Transverse colon (tissue), 4 donors: ENCODE measurements at regions not wholly inside any gene's neighbourhood (a gene's known extent, or its start where the extent isn't known, plus 50 kb on each side); places are given as distances from the start of the nearest gene placed in this dataset.
"Not testable (repeated sequence)": the region's sequence is repeated elsewhere in the genome, so short reads cannot be mapped to it uniquely, and the experiment has no call there.

Source experiments
- DNase-seq: peaks from one replicate; pipeline ENCODE4 v3.0.0-alpha.2; 2019
- H3K27ac ChIP-seq, 4 donors: fragments of 200-600 bp; sonication (generic); 2 replicates each; pipeline ENCODE4 v1.5.1; 2016 to 2018; ENCODE audit warnings: inconsistent platforms in 4 of 4
- H3K27me3 ChIP-seq: fragments of 200-600 bp; sonication (generic); 2 replicates; pipeline ENCODE4 v1.5.1; 2017; ENCODE audit warnings: inconsistent platforms
- H3K36me3 ChIP-seq, 4 donors: fragments of 200-600 bp; sonication (generic); 2 replicates each; pipeline ENCODE4 v1.5.1; 2017 to 2019; ENCODE audit warnings: inconsistent platforms in 4 of 4
- H3K4me1 ChIP-seq, 4 donors: fragments of 200-600 bp; sonication (generic); 2 replicates each; pipeline ENCODE4 v1.5.1; 2017 to 2020; ENCODE audit warnings: inconsistent platforms in 4 of 4
- H3K4me3 ChIP-seq, 4 donors: fragments of 200-600 bp; sonication (generic); 1 replicate in 1 of 4; 2 replicates in 3 of 4; pipeline versions ENCODE4 v1.5.1 to v1.6.1; 2017 to 2019; ENCODE audit warnings: inconsistent platforms in 4 of 4
- H3K9me3 ChIP-seq, 2 donors: fragments of 200-600 bp; sonication (generic); 2 replicates each; pipeline ENCODE4 v1.5.1; 2017 to 2019; ENCODE audit warnings: inconsistent platforms in 2 of 2
- EP300 ChIP-seq: sonication (generic); formaldehyde crosslinking; IDR thresholded peaks from one replicate; pipeline ENCODE4 v1.6.1; 2017; ENCODE audit warnings: antibody characterized with exemption, low read depth
- POLR2A ChIP-seq: fragments of 450-650 bp; IDR thresholded peaks from one replicate; pipeline ENCODE4 v1.6.1; 2016; ENCODE audit warnings: antibody characterized with exemption, mild to moderate bottlenecking, moderate library complexity
- POLR2AphosphoS5 ChIP-seq, 3 donors: sonication (generic); formaldehyde crosslinking; IDR thresholded peaks; one replicate each; pipeline ENCODE4 v1.6.1; 2016; ENCODE audit warnings: antibody characterized with exemption in 3 of 3
- WGBS, 2 donors: methylation state at CpG; one replicate each; pipeline ENCODE4 v1.1.5; 2018; ENCODE audit warnings: low coverage in 1 of 2; 5-methylcytosine and 5-hydroxymethylcytosine counted together
- in situ Hi-C, 4 donors: fragments of 200-750 bp; cut with MboI; loops; one replicate each; pipeline versions ENCODE4 v1.15.0 to v1.15.1; 2017; ENCODE audit warnings: low sequenced_read_pairs in 3 of 4, low pct_ligation_motif_present in 1 of 4, low pct_unique_long_range_greater_than_20kb in 1 of 4
- intact Hi-C: fragments of 100-400 bp; cut with DNase I; formaldehyde crosslinking; loops from one replicate; pipeline ENCODE4 v1.15.1; 2023; ENCODE audit warnings: low total_unique reads
- TF ChIP-seq, protein P1 (sequence below), 5 experiments: fragments of 200-600 bp in 3 of 5; fragments of 450-650 bp in 2 of 5; sonication (generic) in 3 of 5; IDR thresholded peaks; 1 replicate in 2 of 5; 2 replicates in 3 of 5; pipeline ENCODE4 v1.5.1; 2016 to 2017; ENCODE audit warnings: antibody characterized with exemption in 5 of 5, inconsistent platforms in 3 of 5, mild to moderate bottlenecking in 2 of 5, moderate library complexity in 1 of 5

DNA sequence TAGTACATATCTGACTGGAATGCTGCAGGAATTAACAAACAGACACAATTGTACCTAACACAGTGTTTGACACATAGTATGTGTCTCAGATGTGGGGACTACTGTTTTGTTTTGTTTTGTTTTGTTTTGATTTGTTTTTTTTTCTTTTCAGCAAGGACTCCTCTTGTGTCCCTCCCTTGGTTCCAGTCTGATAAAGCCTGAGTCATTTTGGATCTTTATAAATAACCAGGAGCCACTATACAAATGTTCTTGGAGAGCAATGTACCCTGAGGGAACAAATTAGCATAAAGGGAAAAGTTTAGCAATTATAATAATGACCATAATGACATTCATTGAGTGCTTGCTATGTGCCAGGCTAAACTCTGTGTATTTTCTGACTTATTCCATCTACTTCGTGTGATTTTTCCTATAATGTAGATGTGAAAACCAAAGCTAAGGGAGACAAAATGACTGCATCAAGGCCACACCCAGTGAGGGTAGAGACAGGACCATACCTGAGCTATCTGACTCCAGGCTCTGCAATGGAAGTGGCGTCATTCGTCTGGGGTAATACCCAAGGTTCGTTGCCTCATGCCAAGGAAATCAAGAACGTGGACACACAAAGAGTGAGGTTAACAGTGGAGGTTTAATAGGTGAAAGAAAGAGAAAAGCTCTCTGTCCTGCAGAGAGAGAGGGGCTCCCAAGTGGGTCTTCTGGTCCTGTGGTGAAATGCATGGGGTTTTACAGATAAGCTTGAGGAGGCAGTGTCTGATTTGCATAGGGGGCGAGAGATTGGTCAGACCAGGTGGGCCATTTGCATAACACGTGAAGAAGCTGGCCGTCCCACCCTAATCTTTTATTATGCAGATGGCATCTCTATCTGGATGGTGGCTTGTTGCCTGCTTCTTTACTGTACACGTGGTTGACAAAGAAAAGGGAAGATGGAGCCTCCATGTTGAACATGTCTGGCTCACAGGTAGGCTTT lies 285.5 kb upstream of the SFSWAP start:
- Histone ChIP-seq H3K4me1 (no peaks in the 10 kb centered on the region), H3K4me3 (no peak overlapping the region), H3K9me3 (peaks cover 0 to 5% of the 10 kb centered on the region in 2 donors), H3K27ac (no peak overlapping the region), H3K27me3 (peaks cover 6% of the 10 kb centered on the region), H3K36me3 (no peaks in the 10 kb centered on the region)
- TF ChIP-seq POLR2A (no peak), EP300 (no peak), POLR2AphosphoS5 (IDR thresholded peaks at IDR 0.05) (no peak)
- TF ChIP-seq, protein P1, sequence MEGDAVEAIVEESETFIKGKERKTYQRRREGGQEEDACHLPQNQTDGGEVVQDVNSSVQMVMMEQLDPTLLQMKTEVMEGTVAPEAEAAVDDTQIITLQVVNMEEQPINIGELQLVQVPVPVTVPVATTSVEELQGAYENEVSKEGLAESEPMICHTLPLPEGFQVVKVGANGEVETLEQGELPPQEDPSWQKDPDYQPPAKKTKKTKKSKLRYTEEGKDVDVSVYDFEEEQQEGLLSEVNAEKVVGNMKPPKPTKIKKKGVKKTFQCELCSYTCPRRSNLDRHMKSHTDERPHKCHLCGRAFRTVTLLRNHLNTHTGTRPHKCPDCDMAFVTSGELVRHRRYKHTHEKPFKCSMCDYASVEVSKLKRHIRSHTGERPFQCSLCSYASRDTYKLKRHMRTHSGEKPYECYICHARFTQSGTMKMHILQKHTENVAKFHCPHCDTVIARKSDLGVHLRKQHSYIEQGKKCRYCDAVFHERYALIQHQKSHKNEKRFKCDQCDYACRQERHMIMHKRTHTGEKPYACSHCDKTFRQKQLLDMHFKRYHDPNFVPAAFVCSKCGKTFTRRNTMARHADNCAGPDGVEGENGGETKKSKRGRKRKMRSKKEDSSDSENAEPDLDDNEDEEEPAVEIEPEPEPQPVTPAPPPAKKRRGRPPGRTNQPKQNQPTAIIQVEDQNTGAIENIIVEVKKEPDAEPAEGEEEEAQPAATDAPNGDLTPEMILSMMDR (IDR thresholded peaks at IDR 0.05): no peak
- WGBS, 2 donors: 74 to 77% methylated on average over 5 to 9 of the region's 9 CpGs
- intact Hi-C loops (no loop called here), in situ Hi-C loops (no loop called here)
- no peak for DNase-seq

- Histone ChIP-seq H3K27ac (no peak overlapping the region), H3K36me3 (no peaks in the 10 kb centered on the region), H3K27me3 (peaks cover 10% of the 10 kb centered on the region), H3K4me3 (no peak overlapping the region), H3K4me1 (no peaks in the 10 kb centered on the region), H3K9me3 (peaks cover 0 to 5% of the 10 kb centered on the region in 2 donors)
- no peak for DNase-seq
- WGBS, 2 donors: 75% methylated on average over 14 of the region's 14 CpGs; no CpG with 5 or more reads in 1 of the 2 donors
- TF ChIP-seq EP300 (no peak), POLR2A (no peak), POLR2AphosphoS5 (IDR thresholded peaks at IDR 0.05) (no peak)
- TF ChIP-seq, protein P1 (IDR thresholded peaks at IDR 0.05): no peak
- intact Hi-C loops: no loop called here
- in situ Hi-C loops: no loop called here
Observed at GRCh38 chr12:131428091-131428685, 282.7 kb upstream of the SFSWAP start.

- intact Hi-C loops, H3K27ac ChIP-seq, DNase-seq, H3K36me3 ChIP-seq, H3K4me1 ChIP-seq, H3K9me3 ChIP-seq, H3K4me3 ChIP-seq, in situ Hi-C loops: not testable (repeated sequence)
- WGBS, 2 donors: 39% methylated on average over 2 of the region's 8 CpGs; no CpG with 5 or more reads in 1 of the 2 donors
- H3K27me3 ChIP-seq: peaks cover 11% of the 10 kb centered on the region
Observed at GRCh38 chr12:131429221-131429620, 281.7 kb upstream of the SFSWAP start.

DNA sequence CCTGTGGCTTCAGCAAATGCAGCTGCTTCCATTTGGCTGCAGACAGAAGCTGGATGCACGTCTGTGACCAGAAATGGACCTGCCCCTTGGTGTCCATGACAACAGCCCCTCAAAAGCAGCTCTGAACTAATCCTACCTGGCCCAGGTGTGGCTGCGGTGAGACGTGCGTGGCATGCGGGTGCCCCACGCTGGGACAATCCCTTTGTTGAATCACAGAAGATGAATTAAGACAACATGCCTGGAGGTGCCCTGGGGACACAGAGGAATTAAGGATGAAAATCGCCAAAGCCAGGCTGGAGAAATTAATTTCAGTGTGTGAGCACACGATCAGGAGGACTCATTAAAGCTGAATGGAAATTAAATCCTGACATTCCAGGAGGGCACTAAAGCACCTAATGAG lies 281.2 kb upstream of the SFSWAP start:
- intact Hi-C loops, H3K27ac ChIP-seq, H3K4me3 ChIP-seq, in situ Hi-C loops, H3K36me3 ChIP-seq, H3K4me1 ChIP-seq, DNase-seq, H3K9me3 ChIP-seq: not testable (repeated sequence)
- 60% methylated on average over 7 of the region's 8 CpGs; no CpG with 5 or more reads in 1 of the 2 donors for WGBS, 2 donors
- H3K27me3 ChIP-seq: peaks cover 16% of the 10 kb centered on the region

DNA sequence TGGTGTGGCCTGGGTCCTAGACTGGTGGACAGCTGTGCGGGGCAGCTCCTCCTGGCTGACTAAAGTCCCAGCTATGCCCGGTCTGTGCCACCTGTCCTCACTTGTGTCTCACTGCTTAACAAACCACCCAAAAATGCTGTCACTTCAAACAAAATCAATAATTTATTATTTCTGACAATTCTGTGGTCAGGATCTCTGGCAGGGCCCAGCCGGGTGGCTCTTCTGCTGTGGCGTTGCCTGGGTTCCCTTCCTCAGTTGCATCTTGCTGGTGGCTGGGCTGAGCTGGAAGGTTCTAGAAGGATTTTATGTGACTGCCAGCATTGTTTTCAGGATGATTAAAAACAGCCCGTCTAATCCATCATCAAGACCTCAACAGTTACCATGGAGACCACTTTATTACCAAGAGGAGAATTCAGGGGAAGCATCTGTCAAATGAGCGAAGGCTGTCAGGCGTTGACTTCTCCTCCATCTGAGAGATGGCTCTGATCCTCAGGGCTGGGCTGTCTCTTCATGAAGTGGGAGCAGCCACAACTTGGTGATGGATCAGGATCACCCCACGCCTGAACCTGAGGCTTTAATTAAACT lies 280.6 kb upstream of the SFSWAP start:
- Histone ChIP-seq H3K36me3 (no peaks in the 10 kb centered on the region), H3K27me3 (peaks cover 18% of the 10 kb centered on the region), H3K4me3 (no peak overlapping the region), H3K27ac (no peak overlapping the region), H3K9me3 (no peaks in the 10 kb centered on the region), H3K4me1 (no peaks in the 10 kb centered on the region)
- no peak for DNase-seq
- 74 to 80% methylated on average over 4 to 8 of the region's 8 CpGs for WGBS, 2 donors
- no peak for TF ChIP-seq POLR2A
- intact Hi-C loops (no loop called here), in situ Hi-C loops (no loop called here)

DNA sequence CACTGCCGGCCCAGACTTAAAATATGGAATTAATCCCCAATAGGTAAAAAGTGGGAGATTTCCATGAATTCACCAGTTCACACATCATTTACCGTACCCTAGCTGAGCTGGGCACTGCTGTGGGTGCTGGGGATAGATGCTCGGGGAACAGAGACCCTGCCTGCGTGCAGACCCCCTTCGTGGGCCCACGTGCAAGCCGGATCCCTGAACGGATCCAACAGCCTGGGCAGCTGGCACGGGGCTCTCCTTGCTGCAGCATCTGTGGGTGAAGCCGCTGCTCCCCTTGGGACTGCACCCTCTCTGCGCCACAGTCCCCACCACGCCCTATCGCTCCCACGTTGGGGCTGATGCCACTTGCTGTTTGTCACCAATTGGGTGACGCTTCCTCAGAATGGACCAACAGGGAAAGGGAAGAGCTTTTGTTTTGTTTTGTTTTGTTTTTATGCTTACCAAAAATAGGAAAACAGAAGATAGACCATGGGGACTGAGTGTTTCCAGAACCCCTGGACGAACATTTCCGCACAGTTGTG lies 279.7 kb upstream of the SFSWAP start:
- in situ Hi-C loops, H3K4me1 ChIP-seq, H3K27ac ChIP-seq, H3K36me3 ChIP-seq, intact Hi-C loops, H3K9me3 ChIP-seq, DNase-seq, H3K4me3 ChIP-seq: not testable (repeated sequence)
- WGBS, 2 donors: 75 to 86% methylated on average over 6 to 17 of the region's 17 CpGs
- H3K27me3 ChIP-seq: peaks cover 18% of the 10 kb centered on the region
